GM23338 (cell line): ENCODE measurements at regions not wholly inside any gene's neighbourhood (a gene's known extent, or its start where the extent isn't known, plus 50 kb on each side); places are given as distances from the start of the nearest gene placed in this dataset.

Experiments
- ATAC-seq: fragments of 200-7000 bp; cut with Tn5 transposase; 3 replicates; pipeline ENCODE4 v1.9.1; 2020
- DNase-seq: peaks from one replicate; pipeline ENCODE4 v3.0.0-alpha.2; 2015; ENCODE audit warnings: low spot score
- H2AFZ ChIP-seq: fragments of 200-600 bp; sonication (generic); 2 replicates; pipeline ENCODE4 v1.8.0; 2016; ENCODE audit warnings: antibody characterized with exemption, mild to moderate bottlenecking, moderate library complexity
- H3F3A ChIP-seq: fragments of 200-600 bp; sonication (generic); replicated peaks from 2 replicates; pipeline ENCODE4 v1.8.0; 2017; ENCODE audit warnings: antibody characterized with exemption, mixed run types, low read depth
- H3K27ac ChIP-seq: fragments of 200-600 bp; sonication (generic); 2 replicates; pipeline ENCODE4 v1.6.1; 2016; ENCODE audit warnings: low read depth
- H3K27me3 ChIP-seq: fragments of 200-600 bp; sonication (generic); 2 replicates; pipeline ENCODE4 v1.8.0; 2016; ENCODE audit warnings: mild to moderate bottlenecking, mixed run types, moderate library complexity; ENCODE audit not compliant: insufficient read depth
- H3K36me3 ChIP-seq: fragments of 200-600 bp; sonication (generic); 2 replicates; pipeline ENCODE4 v1.8.0; 2016; ENCODE audit warnings: mild to moderate bottlenecking; ENCODE audit not compliant: insufficient read depth
- H3K4me1 ChIP-seq: fragments of 200-600 bp; sonication (generic); 2 replicates; pipeline ENCODE4 v1.8.0; 2016; ENCODE audit warnings: mild to moderate bottlenecking, moderate library complexity; ENCODE audit not compliant: insufficient read depth
- H3K4me2 ChIP-seq: fragments of 200-600 bp; sonication (generic); 2 replicates; pipeline ENCODE4 v1.7.1; 2017; ENCODE audit warnings: mixed run types
- H3K4me3 ChIP-seq: fragments of 200-600 bp; sonication (generic); 2 replicates; pipeline ENCODE4 v1.6.1; 2016; ENCODE audit warnings: mixed run types
- H3K79me2 ChIP-seq: fragments of 200-600 bp; sonication (generic); replicated peaks from 2 replicates; pipeline ENCODE4 v1.8.0; 2017; ENCODE audit warnings: mild to moderate bottlenecking; ENCODE audit not compliant: insufficient read depth
- H3K9me2 ChIP-seq: fragments of 200-600 bp; sonication (generic); 2 replicates; pipeline ENCODE4 v1.8.0; 2017; ENCODE audit not compliant: insufficient read depth
- H4K20me1 ChIP-seq: fragments of 200-600 bp; sonication (generic); replicated peaks from 2 replicates; pipeline ENCODE4 v1.8.0; 2017; ENCODE audit warnings: mild to moderate bottlenecking; ENCODE audit not compliant: insufficient read depth
- H3K27ac Mint-ChIP-seq: 2 replicates; pipeline ENCODE4 v1.8.0; 2020; ENCODE audit warnings: inconsistent platforms, mild to moderate bottlenecking, moderate library complexity, mixed read lengths
- H3K27me3 Mint-ChIP-seq: 3 replicates; pipeline ENCODE4 v1.8.0; 2022; ENCODE audit warnings: low read depth, mild to moderate bottlenecking, moderate library complexity, mixed read lengths, inconsistent platforms; ENCODE audit not compliant: insufficient read depth, poor library complexity
- H3K36me3 Mint-ChIP-seq: 3 replicates; pipeline ENCODE4 v1.8.0; 2021; ENCODE audit warnings: low read depth, mild to moderate bottlenecking, inconsistent platforms, moderate library complexity, mixed read lengths
- H3K4me1 Mint-ChIP-seq: 3 replicates; pipeline ENCODE4 v1.8.0; 2020; ENCODE audit warnings: mild to moderate bottlenecking, inconsistent platforms, mixed read lengths
- H3K4me3 Mint-ChIP-seq: 3 replicates; pipeline ENCODE4 v1.8.0; 2021; ENCODE audit warnings: moderate library complexity, mild to moderate bottlenecking, inconsistent platforms, mixed read lengths
- H3K9me3 Mint-ChIP-seq: 3 replicates; pipeline ENCODE4 v1.8.0; 2020; ENCODE audit warnings: moderate library complexity, mild to moderate bottlenecking, inconsistent platforms, mixed read lengths
- CREB1 ChIP-seq: fragments of 250-450 bp; sonication (Bioruptor Pico); IDR thresholded peaks from 2 replicates; pipeline ENCODE4 v1.5.0; 2020; ENCODE audit warnings: low read depth, mild to moderate bottlenecking, moderate library complexity
- CTCF ChIP-seq, 2 experiments: fragments of 200-600 bp in 1 of 2; sonication (generic) in 1 of 2; conservative IDR thresholded peaks; 2 replicates each; pipeline versions ENCODE4 v1.5.1 to v1.6.1; 2016 to 2017; ENCODE audit warnings: antibody characterized with exemption in 2 of 2, low read depth in 2 of 2, mild to moderate bottlenecking in 2 of 2, moderate library complexity in 1 of 2
- EZH2 ChIP-seq: fragments of 200-600 bp; sonication (generic); IDR thresholded peaks from one replicate; pipeline ENCODE4 v1.8.0; 2017; ENCODE audit warnings: antibody characterized with exemption, mild to moderate bottlenecking, low read depth; ENCODE audit not compliant: unreplicated experiment
- EZH2phosphoT487 ChIP-seq: fragments of 200-600 bp; sonication (generic); IDR thresholded peaks from one replicate; pipeline ENCODE4 v1.8.1; 2018; ENCODE audit warnings: antibody characterized with exemption; ENCODE audit not compliant: unreplicated experiment
- JUNB ChIP-seq: IDR thresholded peaks from one replicate; pipeline ENCODE4 v1.6.1; 2016; ENCODE audit warnings: antibody characterized with exemption; ENCODE audit not compliant: unreplicated experiment
- STAT1 ChIP-seq: IDR thresholded peaks from one replicate; pipeline ENCODE4 v1.6.1; 2016; ENCODE audit warnings: antibody characterized with exemption; ENCODE audit not compliant: unreplicated experiment
- ZNF114 ChIP-seq: fragments of 250-450 bp; sonication (Bioruptor Pico); IDR thresholded peaks from 2 replicates; pipeline ENCODE4 v1.5.0; 2020; ENCODE audit warnings: mild to moderate bottlenecking, moderate library complexity
- ZNF331 ChIP-seq: fragments of 250-450 bp; sonication (Bioruptor Pico); IDR thresholded peaks from 2 replicates; pipeline ENCODE4 v1.5.0; 2020; ENCODE audit warnings: low read depth, mild to moderate bottlenecking, moderate library complexity
- ZNF462 ChIP-seq: fragments of 250-450 bp; sonication (Bioruptor Pico); IDR thresholded peaks from 2 replicates; pipeline ENCODE4 v1.5.0; 2020; ENCODE audit warnings: mild to moderate bottlenecking, moderate library complexity

GRCh38 chr4:4610672-4611071 lies 68.8 kb upstream of the STX18 start (continued):
- TF ChIP-seq JUNB = no peak

GRCh38 chr4:4609622-4610334 lies 67.9 kb upstream of the STX18 start:
- no peak overlapping the region for H3K4me2 ChIP-seq
- peaks cover 14% of the 10 kb centered on the region; the same call in 1 of the 2 replicates for H3K27me3 ChIP-seq
- no peak for ATAC-seq
- H3K9me3 Mint-ChIP-seq = no peaks in the 10 kb centered on the region
- H3K36me3 ChIP-seq = no peaks in the 10 kb centered on the region
- H3K4me1 ChIP-seq = peaks cover 15% of the 10 kb centered on the region
- DNase-seq = no peak
- no peaks in the 10 kb centered on the region for H3K79me2 ChIP-seq
- H2AFZ ChIP-seq = no peak overlapping the region
- H3K4me1 Mint-ChIP-seq = peaks cover 37% of the 10 kb centered on the region
- TF ChIP-seq ZNF331 (CRISPR knock-in tag) (no peak), CREB1 (no peak), EZH2 (no peak), EZH2phosphoT487 (no peak), ZNF462 (CRISPR knock-in tag) (no peak), STAT1 (no peak), ZNF114 (no peak), CTCF (conservative IDR thresholded peaks at IDR 0.05; ENCODE audit: low read depth in 2 of 2) (no peak)
- no peak overlapping the region for H3K27ac ChIP-seq
- no peak overlapping the region for H3K27ac Mint-ChIP-seq
- H3K27me3 Mint-ChIP-seq = peaks cover 33% of the 10 kb centered on the region
- peaks cover 9% of the 10 kb centered on the region; the same call in 1 of the 2 replicates for H4K20me1 ChIP-seq
- no peak overlapping the region for H3K4me3 Mint-ChIP-seq
- no peak overlapping the region for H3K4me3 ChIP-seq
- no peaks in the 10 kb centered on the region; the same call in 1 of the 2 replicates for H3K9me2 ChIP-seq
- no peaks in the 10 kb centered on the region for H3F3A ChIP-seq
- H3K36me3 Mint-ChIP-seq = peaks cover 10% of the 10 kb centered on the region
